HepG2 (cell line): ENCODE measurements at regions not wholly inside any gene's neighbourhood (a gene's known extent, or its start where the extent isn't known, plus 50 kb on each side); places are given as distances from the start of the nearest gene placed in this dataset.

ENCODE experiments used
- ATAC-seq: fragments of 200-7000 bp; cut with Tn5 transposase; 3 replicates; pipeline ENCODE4 v1.9.1; 2020; ENCODE audit warnings: mild to moderate bottlenecking, moderate library complexity
- BruUV-seq: library from RNA; stranded (reverse); fragments of 400-500 nt; replicated peaks from 2 replicates; lab custom pipeline; 2021; lab: Mats Ljungman, UMichigan
- CTCF ChIA-PET: fragments of 300-600 bp; formaldehyde crosslinking; extraction: SDS; loops from one replicate; lab custom pipeline; 2021; ENCODE audit warnings: low total read pairs, inconsistent platforms, low intra/inter-chr PET ratio; lab: Yijun Ruan, JAX
- POLR2A ChIA-PET: fragments of 350-600 bp; sonication (Branson Sonifier 250); formaldehyde crosslinking; loops from one replicate; lab custom pipeline; 2020; ENCODE audit warnings: antibody characterized with exemption, inconsistent platforms; lab: Yijun Ruan, JAX
- DNase-seq: peaks from one replicate; pipeline ENCODE4 v3.0.0-alpha.2; 2015; ENCODE audit warnings: low spot score
- FAIRE-seq: peaks from 3 replicates; lab custom pipeline; 2011; peaks lifted over from hg19 to GRCh38; lab: Jason Lieb, UNC
- H2AFZ ChIP-seq: one replicate; pipeline ENCODE4 v1.6.1; 2011; ENCODE audit warnings: low read length, inconsistent platforms
- H3K27ac ChIP-seq: fragments of 300-600 bp; 3 replicates; pipeline ENCODE4 v1.8.0; 2011; ENCODE audit warnings: mixed run types, mild to moderate bottlenecking, mixed read lengths, low read length, inconsistent platforms; ENCODE audit not compliant: insufficient read depth; ENCODE audit errors: extremely low read length
- H3K27me3 ChIP-seq, 2 experiments: fragments of 200-600 bp in 1 of 2; 2 replicates in 1 of 2; 3 replicates in 1 of 2; pipeline versions ENCODE4 v1.6.0 to v1.8.0; 2011; ENCODE audit warnings: low read length in 2 of 2, mild to moderate bottlenecking in 2 of 2, moderate library complexity in 2 of 2, inconsistent platforms in 1 of 2; ENCODE audit not compliant: insufficient read depth in 2 of 2, control insufficient read depth in 1 of 2
- H3K36me3 ChIP-seq, 2 experiments: fragments of 200-600 bp in 1 of 2; replicated peaks in 1 of 2; 2 replicates in 1 of 2; 3 replicates in 1 of 2; pipeline versions ENCODE4 v1.5.1 to v1.8.0; 2011; ENCODE audit warnings: low read length in 2 of 2, inconsistent platforms in 1 of 2; ENCODE audit not compliant: insufficient read depth in 2 of 2, control insufficient read depth in 1 of 2
- H3K4me1 ChIP-seq: 2 replicates; pipeline ENCODE4 v1.5.1; 2012; ENCODE audit warnings: low read length, inconsistent platforms; ENCODE audit not compliant: insufficient read depth
- H3K4me2 ChIP-seq: 2 replicates; pipeline ENCODE4 v1.6.0; 2011; ENCODE audit warnings: low read depth, low read length, inconsistent platforms
- H3K4me3 ChIP-seq, 3 experiments: fragments of 200-600 bp in 1 of 3; sonication (generic), shearing (Covaris generic) in 1 of 3; replicated peaks in 1 of 3; 2 replicates each; pipeline ENCODE4 v1.5.1; 2011 to 2016; ENCODE audit warnings: low read length in 3 of 3, inconsistent platforms in 2 of 3, low read depth in 2 of 3, mild to moderate bottlenecking in 2 of 3, control low read depth in 1 of 3, mixed read lengths in 1 of 3; ENCODE audit not compliant: insufficient read depth in 1 of 3
- H3K79me2 ChIP-seq: one replicate; pipeline ENCODE4 v1.6.1; 2011; ENCODE audit warnings: low read length, inconsistent platforms; ENCODE audit not compliant: insufficient read depth
- H3K9ac ChIP-seq: 2 replicates; pipeline ENCODE4 v1.6.0; 2011; ENCODE audit warnings: mild to moderate bottlenecking, low read depth, low read length, inconsistent platforms; ENCODE audit not compliant: insufficient read depth
- H3K9me3 ChIP-seq: 2 replicates; pipeline ENCODE4 v1.5.1; 2012; ENCODE audit warnings: mild to moderate bottlenecking, low read length
- H4K20me1 ChIP-seq: 2 replicates; pipeline ENCODE4 v1.6.0; 2011; ENCODE audit warnings: inconsistent platforms, mild to moderate bottlenecking, low read length, moderate library complexity; ENCODE audit not compliant: insufficient read depth
- CBX1 ChIP-seq: IDR thresholded peaks from one replicate; pipeline ENCODE4 v1.6.1; 2016; ENCODE audit warnings: antibody characterized with exemption, low read depth
- DPF2 ChIP-seq: sonication (generic); formaldehyde crosslinking; IDR thresholded peaks from 2 replicates; pipeline ENCODE4 v1.4.0; 2020; ENCODE audit warnings: mild to moderate bottlenecking, low read depth, missing genetic modification reagents, borderline replicate concordance
- HHEX ChIP-seq: IDR thresholded peaks from 2 replicates; pipeline ENCODE4 v1.6.1; 2016; ENCODE audit warnings: control low read depth
- HNRNPH1 ChIP-seq: fragments of 200-400 bp; formaldehyde crosslinking; optimal IDR thresholded peaks from 2 replicates; pipeline ENCODE3; 2017; ENCODE audit warnings: mild to moderate bottlenecking, low read depth, low read length
- KLF13 ChIP-seq: sonication (generic); formaldehyde crosslinking; IDR thresholded peaks from 2 replicates; pipeline ENCODE4 v1.4.0; 2020; ENCODE audit warnings: mild to moderate bottlenecking, missing genetic modification reagents
- RAD51 ChIP-seq: fragments of 450-650 bp; IDR thresholded peaks from 2 replicates; pipeline ENCODE4 v1.6.1; 2016; ENCODE audit warnings: borderline replicate concordance
- RARG ChIP-seq: sonication (generic); formaldehyde crosslinking; IDR thresholded peaks from 2 replicates; pipeline ENCODE4 v1.4.0; 2020; ENCODE audit warnings: low read depth, mild to moderate bottlenecking, missing genetic modification reagents
- TGIF2 ChIP-seq: IDR thresholded peaks from 2 replicates; pipeline ENCODE4 v1.6.1; 2016; ENCODE audit warnings: control low read depth, missing compliant biosample characterization
- XBP1 ChIP-seq: sonication (generic); formaldehyde crosslinking; IDR thresholded peaks from 2 replicates; pipeline ENCODE4 v1.5.0; 2020; ENCODE audit warnings: missing genetic modification reagents
- ZNF17 ChIP-seq: sonication (generic); formaldehyde crosslinking; IDR thresholded peaks from 2 replicates; pipeline ENCODE4 v1.5.0; 2020; ENCODE audit warnings: mild to moderate bottlenecking, missing genetic modification reagents
- ZNF629 ChIP-seq: sonication (generic); formaldehyde crosslinking; conservative IDR thresholded peaks from 2 replicates; pipeline ENCODE4 v1.5.0; 2020; ENCODE audit warnings: missing genetic modification reagents
- ZNF747 ChIP-seq: sonication (generic); formaldehyde crosslinking; IDR thresholded peaks from 2 replicates; pipeline ENCODE4 v1.8.1; 2023; ENCODE audit warnings: missing genetic modification reagents, mild to moderate bottlenecking, borderline replicate concordance
- WGBS: methylation state at CpG from one replicate; pipeline ENCODE4 v1.1.6; 2017; ENCODE audit warnings: low lambda C conversion rate; 5-methylcytosine and 5-hydroxymethylcytosine counted together
- in situ Hi-C: cut with HindIII; loops from 2 replicates; pipeline ENCODE4 v1.10.0; 2017; ENCODE audit warnings: low pct_unique_long_range_greater_than_20kb; ENCODE audit not compliant: extremely low pct_ligation_motif_present
- intact Hi-C: fragments of 100-400 bp; cut with micrococcal nuclease; formaldehyde crosslinking; loops from one replicate; pipeline ENCODE4 v1.10.0; 2022; ENCODE audit not compliant: unreplicated experiment
- TF ChIP-seq, protein P1 (sequence below): IDR thresholded peaks from 2 replicates; pipeline ENCODE4 v1.6.1; 2016; ENCODE audit warnings: mild to moderate bottlenecking, missing biosample characterization, missing genetic modification reagents
- TF ChIP-seq, protein P2 (sequence below), 2 experiments: IDR thresholded peaks; 2 replicates each; pipeline ENCODE4 v1.6.1; 2011 to 2012; ENCODE audit warnings: low read length in 2 of 2, borderline replicate concordance in 1 of 2, low read depth in 1 of 2, mild to moderate bottlenecking in 1 of 2, moderate library complexity in 1 of 2

DNA sequence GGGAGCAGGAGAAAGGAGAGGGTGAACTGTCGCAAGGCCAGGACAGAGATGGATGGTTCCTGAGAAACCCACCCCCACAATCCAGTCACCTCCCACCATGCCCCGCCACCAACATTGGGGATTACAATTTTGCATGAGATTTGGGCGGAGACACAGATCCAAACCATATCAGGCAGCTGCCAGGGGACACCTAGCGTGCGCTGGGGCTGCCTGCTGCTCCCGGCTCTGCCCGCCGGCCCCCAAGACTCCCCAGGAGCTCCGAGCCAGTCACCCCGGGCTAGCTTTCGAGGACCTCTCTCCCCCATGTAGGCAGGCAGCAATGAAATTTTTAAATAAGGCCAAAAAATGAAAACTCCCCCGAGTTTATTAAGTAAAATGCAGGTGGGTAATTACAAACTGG is 111.7 kb downstream of the UNCX start:
- Histone ChIP-seq H3K36me3 (no peaks in the 10 kb centered on the region), H2AFZ (no peak overlapping the region), H3K4me3 (no peak overlapping the region), H3K4me2 (no peak overlapping the region), H4K20me1 (no peaks in the 10 kb centered on the region), H3K4me1 (no peaks in the 10 kb centered on the region), H3K27ac (no peak overlapping the region), H3K9me3 (no peaks in the 10 kb centered on the region), H3K79me2 (no peaks in the 10 kb centered on the region), H3K27me3 (peaks cover 10 to 82% of the 10 kb centered on the region in 2 experiments), H3K9ac (no peak overlapping the region)
- no peak for DNase-seq
- no peak for ATAC-seq
- CTCF ChIA-PET: no interaction called here
- no TSS peak for BruUV-seq
- POLR2A ChIA-PET: no interaction called here
- in situ Hi-C loops (no loop called here), intact Hi-C loops (no loop called here)
- TF ChIP-seq XBP1 (CRISPR knock-in tag): no peak
- TF ChIP-seq, protein P1, sequence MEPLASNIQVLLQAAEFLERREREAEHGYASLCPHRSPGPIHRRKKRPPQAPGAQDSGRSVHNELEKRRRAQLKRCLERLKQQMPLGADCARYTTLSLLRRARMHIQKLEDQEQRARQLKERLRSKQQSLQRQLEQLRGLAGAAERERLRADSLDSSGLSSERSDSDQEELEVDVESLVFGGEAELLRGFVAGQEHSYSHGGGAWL (CRISPR knock-in tag): no peak
- TF ChIP-seq HHEX (CRISPR knock-in tag): no peak
- TF ChIP-seq KLF13: no peak
- TF ChIP-seq, protein P2, sequence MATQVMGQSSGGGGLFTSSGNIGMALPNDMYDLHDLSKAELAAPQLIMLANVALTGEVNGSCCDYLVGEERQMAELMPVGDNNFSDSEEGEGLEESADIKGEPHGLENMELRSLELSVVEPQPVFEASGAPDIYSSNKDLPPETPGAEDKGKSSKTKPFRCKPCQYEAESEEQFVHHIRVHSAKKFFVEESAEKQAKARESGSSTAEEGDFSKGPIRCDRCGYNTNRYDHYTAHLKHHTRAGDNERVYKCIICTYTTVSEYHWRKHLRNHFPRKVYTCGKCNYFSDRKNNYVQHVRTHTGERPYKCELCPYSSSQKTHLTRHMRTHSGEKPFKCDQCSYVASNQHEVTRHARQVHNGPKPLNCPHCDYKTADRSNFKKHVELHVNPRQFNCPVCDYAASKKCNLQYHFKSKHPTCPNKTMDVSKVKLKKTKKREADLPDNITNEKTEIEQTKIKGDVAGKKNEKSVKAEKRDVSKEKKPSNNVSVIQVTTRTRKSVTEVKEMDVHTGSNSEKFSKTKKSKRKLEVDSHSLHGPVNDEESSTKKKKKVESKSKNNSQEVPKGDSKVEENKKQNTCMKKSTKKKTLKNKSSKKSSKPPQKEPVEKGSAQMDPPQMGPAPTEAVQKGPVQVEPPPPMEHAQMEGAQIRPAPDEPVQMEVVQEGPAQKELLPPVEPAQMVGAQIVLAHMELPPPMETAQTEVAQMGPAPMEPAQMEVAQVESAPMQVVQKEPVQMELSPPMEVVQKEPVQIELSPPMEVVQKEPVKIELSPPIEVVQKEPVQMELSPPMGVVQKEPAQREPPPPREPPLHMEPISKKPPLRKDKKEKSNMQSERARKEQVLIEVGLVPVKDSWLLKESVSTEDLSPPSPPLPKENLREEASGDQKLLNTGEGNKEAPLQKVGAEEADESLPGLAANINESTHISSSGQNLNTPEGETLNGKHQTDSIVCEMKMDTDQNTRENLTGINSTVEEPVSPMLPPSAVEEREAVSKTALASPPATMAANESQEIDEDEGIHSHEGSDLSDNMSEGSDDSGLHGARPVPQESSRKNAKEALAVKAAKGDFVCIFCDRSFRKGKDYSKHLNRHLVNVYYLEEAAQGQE (IDR thresholded peaks at IDR 0.05; ENCODE audit: borderline replicate concordance in 1 of 2, low read depth in 1 of 2, low read length in 2 of 2): no peak
- no peak for TF ChIP-seq HNRNPH1
- no peak for TF ChIP-seq ZNF17 (CRISPR knock-in tag)
- no peak for TF ChIP-seq ZNF747 (CRISPR knock-in tag)
- no peak for TF ChIP-seq CBX1
- TF ChIP-seq DPF2 (CRISPR knock-in tag): no peak
- TF ChIP-seq TGIF2 (CRISPR knock-in tag): no peak
- TF ChIP-seq RARG: no peak
- no peak for TF ChIP-seq RAD51
- TF ChIP-seq ZNF629: no peak
- FAIRE-seq: no peak
- WGBS: 32% methylated on average over 9 of the region's 12 CpGs
